ENCODE measurements at regions not wholly inside any gene's neighbourhood (a gene's known extent, or its start where the extent isn't known, plus 50 kb on each side); places are given as distances from the start of the nearest gene placed in this dataset.

DNA sequence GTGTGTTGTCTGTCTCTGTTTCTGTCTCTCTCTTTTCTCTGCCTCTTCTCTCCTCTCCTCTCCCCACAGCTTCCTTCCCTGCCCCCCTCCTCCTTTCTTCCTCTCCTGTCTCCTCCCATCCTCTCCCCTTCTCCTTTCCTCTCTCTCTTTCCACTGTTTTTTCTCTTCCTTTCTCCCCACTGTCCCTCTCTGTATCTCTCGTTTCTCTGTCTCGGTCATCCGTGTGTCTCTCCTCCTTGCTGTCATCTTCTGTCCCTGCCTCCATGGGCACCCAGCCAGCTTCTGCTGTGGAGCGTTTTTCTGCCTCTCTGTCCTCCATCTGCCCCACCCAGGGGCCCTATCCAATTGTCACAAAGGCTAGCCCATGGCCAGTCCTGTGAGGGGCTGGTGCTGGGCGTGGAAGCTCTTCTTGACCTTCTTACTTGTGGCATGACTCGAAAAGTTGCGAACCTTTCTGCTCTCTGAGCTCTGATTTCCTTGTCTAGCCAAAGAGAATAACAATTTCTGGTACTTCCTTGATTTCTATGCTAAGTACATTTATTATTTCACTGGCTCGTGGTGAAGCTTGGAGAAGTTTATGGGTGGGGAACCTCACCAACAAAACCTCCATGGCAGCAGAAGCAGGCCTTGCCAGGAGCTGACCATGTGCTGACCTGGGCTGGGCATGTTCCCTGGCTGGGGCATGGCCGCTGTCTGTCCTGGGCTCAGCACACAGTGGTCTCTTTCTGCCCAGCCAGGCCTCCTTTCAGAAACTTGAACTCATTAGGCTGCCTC lies 69.3 kb downstream of the CEBPB start:
- Histone ChIP-seq H3K9ac (ENCODE audit: low read depth, low read length) (no peak overlapping the region), H2AFZ (ENCODE audit: low read depth, low read length) (no peak overlapping the region), H3K4me3 (ENCODE audit: low read depth in 1 of 2, low read length in 2 of 2) (no peak overlapping the region), H3K79me2 (ENCODE audit: insufficient read depth, low read length) (no peaks in the 10 kb centered on the region), H3K4me2 (ENCODE audit: insufficient read depth, low read length) (no peak overlapping the region), H3K9me3 (ENCODE audit: insufficient read depth, low read length, severe bottlenecking) (no peaks in the 10 kb centered on the region), H4K20me1 (ENCODE audit: insufficient read depth, low read length) (peaks cover 6% of the 10 kb centered on the region), H3K27ac (ENCODE audit: low read length) (no peak overlapping the region), H3K4me1 (ENCODE audit: insufficient read depth, low read length) (no peaks in the 10 kb centered on the region), H3K27me3 (ENCODE audit: insufficient read depth, low read length, poor library complexity) (no peaks in the 10 kb centered on the region), H3K36me3 (ENCODE audit: insufficient read depth, low read length) (no peaks in the 10 kb centered on the region)
- DNase-seq = no peak
- TF ChIP-seq, protein P1, sequence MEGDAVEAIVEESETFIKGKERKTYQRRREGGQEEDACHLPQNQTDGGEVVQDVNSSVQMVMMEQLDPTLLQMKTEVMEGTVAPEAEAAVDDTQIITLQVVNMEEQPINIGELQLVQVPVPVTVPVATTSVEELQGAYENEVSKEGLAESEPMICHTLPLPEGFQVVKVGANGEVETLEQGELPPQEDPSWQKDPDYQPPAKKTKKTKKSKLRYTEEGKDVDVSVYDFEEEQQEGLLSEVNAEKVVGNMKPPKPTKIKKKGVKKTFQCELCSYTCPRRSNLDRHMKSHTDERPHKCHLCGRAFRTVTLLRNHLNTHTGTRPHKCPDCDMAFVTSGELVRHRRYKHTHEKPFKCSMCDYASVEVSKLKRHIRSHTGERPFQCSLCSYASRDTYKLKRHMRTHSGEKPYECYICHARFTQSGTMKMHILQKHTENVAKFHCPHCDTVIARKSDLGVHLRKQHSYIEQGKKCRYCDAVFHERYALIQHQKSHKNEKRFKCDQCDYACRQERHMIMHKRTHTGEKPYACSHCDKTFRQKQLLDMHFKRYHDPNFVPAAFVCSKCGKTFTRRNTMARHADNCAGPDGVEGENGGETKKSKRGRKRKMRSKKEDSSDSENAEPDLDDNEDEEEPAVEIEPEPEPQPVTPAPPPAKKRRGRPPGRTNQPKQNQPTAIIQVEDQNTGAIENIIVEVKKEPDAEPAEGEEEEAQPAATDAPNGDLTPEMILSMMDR (IDR thresholded peaks at IDR 0.05; ENCODE audit: borderline replicate concordance, extremely low read depth, low read length, poor library complexity, severe bottlenecking) = no peak
- TF ChIP-seq EZH2 (IDR thresholded peaks at IDR 0.05; ENCODE audit: borderline replicate concordance, low read depth, low read length, severe bottlenecking) = no peak
- ATAC-seq (ENCODE audit: insufficient read depth, low read depth) = no peak

DNA sequence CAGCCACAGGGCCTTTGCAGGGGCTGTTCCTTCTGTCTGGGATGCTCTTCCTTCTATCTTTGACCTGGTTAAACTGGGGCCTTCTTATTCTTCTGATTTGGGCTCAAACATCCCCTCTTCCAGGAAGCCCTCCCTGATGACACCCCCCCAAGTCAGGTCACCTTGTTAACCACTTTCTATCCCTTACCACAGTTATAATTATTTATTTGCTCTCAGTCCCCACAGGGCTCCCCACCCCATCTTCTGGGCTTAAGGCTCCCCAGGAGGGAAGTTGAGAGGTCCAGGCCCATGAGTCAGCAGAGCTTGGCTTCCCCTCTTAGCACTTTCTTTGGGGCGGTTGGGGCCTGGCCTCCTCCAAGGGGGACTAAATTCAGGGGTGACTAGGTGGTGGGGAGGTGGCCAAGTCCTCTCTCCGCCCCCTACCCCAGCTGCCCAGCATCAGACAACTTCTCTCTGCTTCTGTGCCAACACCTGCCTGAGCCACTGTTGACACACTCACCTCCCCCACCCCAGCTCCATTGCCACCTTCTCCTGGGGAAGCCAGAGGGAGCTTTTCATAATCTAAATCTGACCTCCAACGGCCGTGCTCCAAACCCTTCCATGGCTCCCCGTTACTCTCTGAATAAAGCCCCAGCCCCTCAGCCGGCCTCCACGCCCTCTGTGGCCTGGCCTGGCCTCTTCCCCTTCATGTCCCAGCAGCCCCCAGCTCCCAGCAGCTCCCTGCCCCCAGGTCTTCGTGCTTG lies 70.0 kb downstream of the CEBPB start:
- DNase-seq (no peak), ATAC-seq (ENCODE audit: insufficient read depth, low read depth) (no peak)
- TF ChIP-seq, protein P1 (IDR thresholded peaks at IDR 0.05; ENCODE audit: borderline replicate concordance, extremely low read depth, low read length, poor library complexity, severe bottlenecking) = no peak
- TF ChIP-seq EZH2 (IDR thresholded peaks at IDR 0.05; ENCODE audit: borderline replicate concordance, low read depth, low read length, severe bottlenecking) = no peak
- Histone ChIP-seq H2AFZ (ENCODE audit: low read depth, low read length) (no peak overlapping the region), H3K4me2 (ENCODE audit: insufficient read depth, low read length) (no peak overlapping the region), H3K4me1 (ENCODE audit: insufficient read depth, low read length) (no peaks in the 10 kb centered on the region), H3K36me3 (ENCODE audit: insufficient read depth, low read length) (no peaks in the 10 kb centered on the region), H3K9ac (ENCODE audit: low read depth, low read length) (no peak overlapping the region), H4K20me1 (ENCODE audit: insufficient read depth, low read length) (peaks cover 6% of the 10 kb centered on the region), H3K9me3 (ENCODE audit: insufficient read depth, low read length, severe bottlenecking) (no peaks in the 10 kb centered on the region), H3K27me3 (ENCODE audit: insufficient read depth, low read length, poor library complexity) (no peaks in the 10 kb centered on the region), H3K4me3 (ENCODE audit: low read depth in 1 of 2, low read length in 2 of 2) (no peak overlapping the region), H3K27ac (ENCODE audit: low read length) (no peak overlapping the region), H3K79me2 (ENCODE audit: insufficient read depth, low read length) (no peaks in the 10 kb centered on the region)

DNA sequence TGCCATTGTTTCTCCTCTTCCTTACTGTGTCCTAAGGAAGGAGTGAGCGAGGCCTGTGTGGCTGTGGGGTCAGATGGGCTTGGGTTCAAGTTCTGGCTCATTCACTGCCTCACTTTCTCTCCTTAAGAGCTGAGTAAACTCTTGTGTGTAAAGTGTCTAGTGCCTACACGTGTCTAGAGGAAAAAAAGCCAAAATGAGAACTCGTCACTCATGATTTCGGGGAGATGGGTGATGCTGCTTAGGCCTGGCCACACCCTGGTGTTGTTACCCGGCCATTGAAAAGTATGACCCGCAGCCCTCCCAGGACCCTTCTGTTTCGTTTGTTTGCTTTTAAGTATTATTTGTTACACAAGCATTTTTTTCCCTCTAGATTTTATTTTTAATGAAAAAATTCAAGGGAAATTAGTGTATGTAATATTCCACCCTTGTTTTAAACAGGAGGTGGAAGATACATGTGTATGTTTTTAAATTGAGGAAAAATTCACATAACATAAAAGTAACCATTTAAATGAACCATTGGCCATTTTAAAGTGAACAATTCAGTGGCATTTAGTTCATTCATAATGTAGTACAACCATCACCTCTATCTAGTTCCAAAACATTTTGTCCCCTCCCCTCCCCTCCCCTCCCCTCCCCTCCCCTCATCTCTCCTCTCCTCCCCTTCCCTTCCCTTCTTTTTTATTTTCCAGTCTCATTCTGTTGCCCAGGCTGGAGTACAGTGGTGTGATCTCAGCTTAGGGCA lies 71.0 kb downstream of the CEBPB start:
- TF ChIP-seq, protein P1 (IDR thresholded peaks at IDR 0.05; ENCODE audit: borderline replicate concordance, extremely low read depth, low read length, poor library complexity, severe bottlenecking) = no peak
- TF ChIP-seq EZH2 (IDR thresholded peaks at IDR 0.05; ENCODE audit: borderline replicate concordance, low read depth, low read length, severe bottlenecking) = no peak
- DNase-seq (no peak), ATAC-seq (ENCODE audit: insufficient read depth, low read depth) (no peak)
- Histone ChIP-seq H4K20me1 (ENCODE audit: insufficient read depth, low read length) (peaks cover 6% of the 10 kb centered on the region), H3K79me2 (ENCODE audit: insufficient read depth, low read length) (no peaks in the 10 kb centered on the region), H3K9me3 (ENCODE audit: insufficient read depth, low read length, severe bottlenecking) (no peaks in the 10 kb centered on the region), H3K4me1 (ENCODE audit: insufficient read depth, low read length) (no peaks in the 10 kb centered on the region), H2AFZ (ENCODE audit: low read depth, low read length) (no peak overlapping the region), H3K4me2 (ENCODE audit: insufficient read depth, low read length) (no peak overlapping the region), H3K4me3 (ENCODE audit: low read depth in 1 of 2, low read length in 2 of 2) (no peak overlapping the region), H3K36me3 (ENCODE audit: insufficient read depth, low read length) (no peaks in the 10 kb centered on the region), H3K27me3 (ENCODE audit: insufficient read depth, low read length, poor library complexity) (no peaks in the 10 kb centered on the region), H3K9ac (ENCODE audit: low read depth, low read length) (no peak overlapping the region), H3K27ac (ENCODE audit: low read length) (no peak overlapping the region)

Data from DND-41 (cell line).